Epithelial cell of esophagus (primary cell): ENCODE measurements at regions not wholly inside any gene's neighbourhood (a gene's known extent, or its start where the extent isn't known, plus 50 kb on each side); places are given as distances from the start of the nearest gene placed in this dataset.

Experiments used
- DNase-seq: peaks from one replicate; pipeline ENCODE4 v3.0.0; 2010; ENCODE audit warnings: low read depth
- H3K4me3 ChIP-seq: 2 replicates; pipeline ENCODE4 v1.5.1; 2011; ENCODE audit warnings: mild to moderate bottlenecking, low read length, control low read depth
- CTCF ChIP-seq: IDR thresholded peaks from 2 replicates; pipeline ENCODE4 v1.5.1; 2011; ENCODE audit warnings: low read depth, mild to moderate bottlenecking, low read length, control low read depth, inconsistent platforms; ENCODE audit not compliant: insufficient read depth; ENCODE audit errors: missing control alignments

- DNase-seq = no peak
- no peak for TF ChIP-seq CTCF
- no peak overlapping the region for H3K4me3 ChIP-seq
These were observed 188.1 kb downstream of the TMEM18 start for GRCh38 chr2:489084-489483.

DNA sequence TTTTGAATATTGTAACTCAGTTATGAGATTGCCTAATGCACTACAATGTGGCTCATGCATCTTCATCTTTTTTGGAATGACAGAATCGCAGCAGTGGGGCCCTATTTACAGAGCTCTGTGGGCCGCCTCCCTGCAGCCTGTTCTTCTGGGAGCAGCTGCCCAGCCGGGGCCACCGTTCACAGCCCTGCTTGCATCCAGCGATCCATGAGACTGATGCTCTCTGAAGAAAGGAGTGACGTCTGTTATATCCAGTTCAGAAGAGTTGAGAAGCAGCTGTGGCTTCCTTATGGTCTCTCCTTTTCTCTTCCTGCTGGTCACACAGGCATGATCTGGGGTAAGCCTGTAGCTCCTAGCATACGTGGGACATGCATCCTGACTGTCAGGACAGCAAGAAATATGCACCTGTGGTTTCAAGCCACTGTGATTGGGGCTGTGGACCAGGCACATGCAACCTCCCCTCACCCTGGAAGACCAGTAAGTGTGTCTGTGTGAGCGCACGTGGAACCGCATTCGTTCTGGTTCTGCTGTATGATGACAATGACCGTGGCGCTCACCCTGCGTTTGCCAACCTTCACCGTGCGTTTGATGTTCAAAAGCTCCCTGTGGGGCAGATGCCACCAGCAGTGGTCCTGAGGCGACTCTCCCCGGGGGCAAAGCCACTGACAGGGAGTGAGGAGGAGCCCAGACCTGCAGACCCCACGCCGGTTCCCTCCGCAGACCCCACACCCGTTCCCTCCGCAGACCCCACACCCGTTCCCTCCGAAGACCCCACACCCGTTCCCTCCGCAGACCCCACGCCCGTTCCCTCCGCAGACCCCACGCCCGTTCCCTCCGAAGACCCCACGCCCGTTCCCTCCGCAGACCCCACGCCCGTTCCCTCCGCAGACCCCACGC lies 189.8 kb downstream of the TMEM18 start:
- no peak overlapping the region for H3K4me3 ChIP-seq
- TF ChIP-seq CTCF = no peak
- DNase-seq = no peak

GRCh38 chr2:486371-486770 lies 190.8 kb downstream of the TMEM18 start:
- H3K4me3 ChIP-seq = no peak overlapping the region
- no peak for TF ChIP-seq CTCF
- DNase-seq = no peak

DNA sequence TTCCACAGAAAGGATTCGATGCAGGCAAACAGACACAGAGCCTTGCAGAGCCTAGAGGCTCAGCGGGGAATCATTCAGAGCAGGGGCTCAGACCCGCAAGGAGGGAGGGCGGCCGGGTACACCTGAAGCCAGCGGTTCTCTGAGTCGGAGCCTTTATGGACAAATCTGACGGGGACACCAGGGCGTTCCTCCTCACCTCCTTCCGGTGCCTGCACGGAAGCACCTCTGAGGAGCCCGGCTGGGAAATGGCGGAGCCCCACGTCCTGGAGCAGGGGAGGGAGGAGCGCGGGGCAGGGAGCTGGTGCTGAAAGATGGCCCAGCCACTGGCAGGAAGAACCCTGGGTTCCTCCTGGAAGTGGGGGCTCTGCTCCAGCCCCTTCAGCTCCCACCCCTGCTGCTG lies 193.5 kb upstream of the ALKAL2 start:
- H3K4me3 ChIP-seq = no peak overlapping the region
- TF ChIP-seq CTCF = no peak
- DNase-seq = no peak

GRCh38 chr2:479490-480176 lies 191.7 kb upstream of the ALKAL2 start:
- TF ChIP-seq CTCF = no peak
- H3K4me3 ChIP-seq = no peak overlapping the region
- no peak for DNase-seq

DNA sequence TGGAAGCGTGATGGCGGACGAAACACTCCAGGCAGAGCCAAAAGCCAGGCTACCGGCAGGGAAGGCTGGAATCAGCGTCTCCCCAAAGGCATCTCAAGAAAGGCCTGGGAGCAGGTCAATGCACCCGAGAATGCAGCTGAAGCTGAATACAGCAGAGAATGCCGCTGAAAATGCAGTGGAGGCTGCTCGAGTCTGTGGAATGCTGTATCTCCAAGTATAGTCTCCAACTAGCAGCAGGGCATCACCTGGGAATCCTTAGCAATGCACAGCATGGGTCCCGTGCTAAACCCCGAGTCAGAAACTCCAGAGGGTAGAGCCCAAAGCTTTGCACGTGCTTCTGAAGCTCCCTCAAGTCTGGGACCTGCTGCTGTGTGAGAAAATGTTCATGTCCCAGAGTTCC lies 191.1 kb upstream of the ALKAL2 start:
- DNase-seq = no peak
- no peak overlapping the region for H3K4me3 ChIP-seq
- TF ChIP-seq CTCF = no peak

DNA sequence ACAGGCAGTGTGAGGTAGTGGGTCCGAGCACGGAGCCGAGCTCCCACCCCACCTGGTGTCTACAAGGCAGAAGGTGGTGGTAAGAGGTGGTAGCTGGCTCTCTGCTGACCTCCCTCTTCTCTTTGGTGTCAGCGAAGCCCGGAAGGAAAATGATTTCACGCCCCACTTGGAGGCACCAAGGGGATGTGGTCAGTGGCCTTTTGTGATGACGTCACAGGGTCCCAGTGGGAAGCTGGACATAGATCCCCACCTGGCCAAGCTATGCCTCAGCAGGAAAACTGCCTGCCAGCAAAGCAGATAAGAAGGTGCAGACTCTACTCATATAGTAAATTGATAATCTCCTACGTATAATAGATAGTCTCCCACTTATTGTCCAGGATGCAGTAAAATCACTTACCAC lies 183.7 kb upstream of the ALKAL2 start:
- H3K4me3 ChIP-seq = no peak overlapping the region
- no peak for DNase-seq
- no peak for TF ChIP-seq CTCF
